ENCODE measurements at regions not wholly inside any gene's neighbourhood (a gene's known extent, or its start where the extent isn't known, plus 50 kb on each side); places are given as distances from the start of the nearest gene placed in this dataset.
A peak's percentile ranks its signal among the peaks of the same experiment; 100 is the strongest.
"Not testable (repeated sequence)": the region's sequence is repeated elsewhere in the genome, so short reads cannot be mapped to it uniquely, and the experiment has no call there.

DNA sequence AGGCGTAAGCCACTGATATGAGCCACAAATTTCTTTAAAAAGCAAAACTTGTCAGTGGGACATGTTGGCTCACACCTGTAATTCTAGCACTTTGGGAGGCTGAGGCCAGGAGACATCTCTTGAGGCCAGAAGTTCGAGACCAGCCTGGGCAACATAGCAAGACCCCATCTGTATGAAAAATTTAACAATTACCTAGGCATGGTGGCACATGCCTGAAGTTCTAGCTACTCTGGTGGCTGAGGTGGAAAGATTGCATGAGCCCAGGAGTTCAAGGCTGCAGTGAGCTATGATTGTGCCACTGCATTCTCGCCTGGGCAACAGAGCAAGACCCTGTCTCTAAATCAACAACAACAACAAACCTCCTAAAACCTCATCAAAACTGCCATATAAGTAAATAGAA lies 147.6 kb upstream of the BARHL2 start:
- no peak for DNase-seq (ENCODE audit: low read depth)

DNA sequence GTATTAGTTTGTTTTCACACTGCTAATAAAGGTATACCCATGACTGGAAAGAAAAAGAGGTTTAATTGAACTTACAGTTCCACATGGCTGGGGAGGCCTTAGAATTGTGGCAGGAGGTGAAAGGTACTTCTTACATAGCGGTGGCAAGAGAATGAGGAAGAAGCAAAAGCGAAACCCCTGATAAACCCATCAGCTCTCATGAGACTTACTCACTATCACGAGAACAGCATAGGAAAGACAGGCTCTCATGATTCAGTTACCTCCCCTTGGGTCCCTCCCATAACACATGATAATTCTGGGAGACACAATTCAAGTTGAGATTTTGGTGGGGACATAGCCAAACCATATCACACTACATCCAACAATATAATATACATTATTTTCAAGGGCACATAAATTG lies 145.7 kb upstream of the BARHL2 start:
- no peak for DNase-seq (ENCODE audit: low read depth)

DNA sequence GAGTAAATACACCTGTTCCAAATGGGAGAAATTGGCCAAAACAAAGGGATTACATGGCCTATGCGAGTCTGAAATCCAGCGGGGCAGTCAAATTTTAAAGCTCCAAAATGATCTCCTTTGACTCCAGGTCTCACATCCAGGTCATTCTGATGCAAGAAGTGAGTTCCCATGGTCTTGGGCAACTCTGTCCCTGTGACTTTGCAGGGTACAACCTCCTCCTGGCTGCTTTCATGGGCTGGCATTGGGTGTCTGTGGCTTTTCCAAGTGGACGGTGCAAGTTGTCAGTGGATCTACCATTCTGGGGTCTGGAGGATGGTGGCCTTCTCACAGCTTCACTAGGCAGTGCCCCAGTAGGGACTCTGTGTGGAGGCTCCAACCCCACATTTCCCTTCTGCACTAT lies 144.3 kb upstream of the BARHL2 start:
- not testable (repeated sequence) for DNase-seq (ENCODE audit: low read depth)

DNA sequence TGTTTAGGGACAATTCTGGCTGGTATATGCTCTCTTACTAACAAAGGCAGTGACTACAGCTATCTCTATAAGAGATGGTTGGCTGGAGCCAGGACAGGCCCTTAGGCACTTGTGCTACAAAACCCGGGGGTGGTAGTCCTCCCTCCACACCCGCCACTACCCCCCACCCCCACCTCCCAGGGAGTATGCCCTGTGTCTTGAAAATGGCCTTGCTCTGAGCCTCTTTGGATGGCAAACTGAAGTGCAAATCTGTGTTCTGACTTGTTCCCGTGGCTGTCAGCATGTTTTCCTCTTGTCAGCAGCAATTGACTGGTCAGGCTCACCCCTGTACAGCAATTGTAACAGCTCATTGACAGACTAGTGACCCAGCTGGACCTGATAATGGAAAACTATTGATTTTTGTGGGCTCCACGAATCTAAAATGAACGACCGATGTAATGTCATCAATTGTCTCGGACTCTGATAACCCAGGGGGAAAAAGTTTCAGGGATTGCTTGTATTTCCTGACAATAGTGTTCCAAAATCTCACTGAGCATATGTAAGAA lies 139.4 kb upstream of the BARHL2 start:
- DNase-seq (ENCODE audit: low read depth): no peak

DNA sequence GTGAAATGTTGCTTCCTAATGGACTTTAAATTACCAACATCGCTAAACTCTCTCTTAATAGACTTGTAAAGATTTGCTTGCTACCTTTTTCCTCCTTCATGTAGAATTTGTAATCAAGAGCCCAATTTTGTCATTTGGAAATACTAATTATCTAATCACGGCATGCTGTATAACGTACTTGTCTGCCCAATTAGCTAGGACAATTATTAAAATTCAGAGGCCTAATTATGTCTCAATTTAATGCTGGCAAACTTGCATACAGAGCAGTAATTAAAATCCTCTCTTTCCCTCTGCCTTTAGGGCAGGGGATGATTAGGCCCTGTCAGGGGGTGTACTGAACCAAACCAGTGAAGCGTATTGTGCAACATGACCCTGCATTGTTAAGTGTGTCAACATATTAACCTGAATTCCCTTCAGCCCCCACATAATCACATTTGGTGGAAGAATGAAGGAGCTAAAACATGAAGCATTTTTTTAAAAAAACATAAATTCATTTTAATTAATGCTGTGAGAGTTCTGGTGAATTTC lies 137.4 kb upstream of the BARHL2 start:
- no peak for DNase-seq (ENCODE audit: low read depth)

DNA sequence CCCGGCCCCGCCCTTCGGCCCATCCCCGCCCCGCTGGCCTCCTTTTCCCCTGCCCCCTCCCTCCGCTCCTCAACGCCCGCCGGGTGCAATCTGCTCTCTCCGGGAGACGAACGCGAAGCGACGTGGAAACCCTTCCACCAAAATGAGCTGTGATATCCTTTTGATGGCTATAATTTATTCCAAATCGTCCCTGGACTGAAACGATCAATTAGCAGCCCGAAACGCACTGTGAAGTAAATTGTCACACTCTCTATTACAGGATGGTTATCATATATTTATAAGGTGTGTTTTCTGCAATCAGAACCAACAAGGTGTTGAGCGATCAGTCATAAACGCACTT lies 134.6 kb upstream of the BARHL2 start:
- peak; percentile 7 for DNase-seq (ENCODE audit: low read depth)

DNA sequence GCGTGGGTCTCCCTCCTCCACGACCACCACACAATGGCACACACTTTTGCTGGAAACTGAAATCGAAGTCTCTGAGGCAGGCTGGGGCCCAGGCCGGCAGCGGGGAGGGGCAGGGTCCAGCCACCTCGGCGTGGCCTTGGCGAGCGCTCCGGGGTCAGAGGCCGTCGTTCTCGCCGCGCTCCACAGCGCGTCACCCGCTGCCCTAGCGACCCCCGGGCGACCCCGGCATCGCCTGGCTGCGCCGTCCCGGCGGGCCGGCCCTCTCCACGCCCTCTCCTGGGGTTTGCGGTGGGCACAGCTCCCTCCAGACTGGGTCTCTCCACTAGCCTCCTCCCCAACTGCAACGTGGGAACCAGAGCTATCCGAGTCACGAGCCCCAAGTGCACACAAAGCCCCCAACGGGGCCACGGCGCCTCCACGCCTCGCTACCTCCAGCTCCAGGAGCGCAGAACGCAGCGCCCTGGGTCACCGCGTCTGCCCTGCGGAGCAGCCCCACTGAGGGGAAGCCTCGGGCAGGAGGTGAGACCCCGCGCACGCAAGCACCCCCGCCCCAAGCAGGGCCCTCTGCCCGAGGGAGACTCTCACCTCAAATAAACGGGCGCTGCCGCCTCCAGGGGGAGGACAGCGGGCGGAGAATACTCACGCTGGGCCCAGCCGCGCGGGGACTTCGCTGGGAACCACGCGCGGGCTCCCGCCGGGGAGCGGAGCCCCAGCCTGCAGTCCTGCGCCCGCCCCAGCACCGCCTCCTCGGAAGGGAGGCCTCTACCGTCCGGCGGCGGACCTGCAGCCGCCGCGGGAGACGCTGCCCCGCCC lies 134.0 kb upstream of the BARHL2 start:
- DNase-seq (ENCODE audit: low read depth): peak; percentile 2

DNA sequence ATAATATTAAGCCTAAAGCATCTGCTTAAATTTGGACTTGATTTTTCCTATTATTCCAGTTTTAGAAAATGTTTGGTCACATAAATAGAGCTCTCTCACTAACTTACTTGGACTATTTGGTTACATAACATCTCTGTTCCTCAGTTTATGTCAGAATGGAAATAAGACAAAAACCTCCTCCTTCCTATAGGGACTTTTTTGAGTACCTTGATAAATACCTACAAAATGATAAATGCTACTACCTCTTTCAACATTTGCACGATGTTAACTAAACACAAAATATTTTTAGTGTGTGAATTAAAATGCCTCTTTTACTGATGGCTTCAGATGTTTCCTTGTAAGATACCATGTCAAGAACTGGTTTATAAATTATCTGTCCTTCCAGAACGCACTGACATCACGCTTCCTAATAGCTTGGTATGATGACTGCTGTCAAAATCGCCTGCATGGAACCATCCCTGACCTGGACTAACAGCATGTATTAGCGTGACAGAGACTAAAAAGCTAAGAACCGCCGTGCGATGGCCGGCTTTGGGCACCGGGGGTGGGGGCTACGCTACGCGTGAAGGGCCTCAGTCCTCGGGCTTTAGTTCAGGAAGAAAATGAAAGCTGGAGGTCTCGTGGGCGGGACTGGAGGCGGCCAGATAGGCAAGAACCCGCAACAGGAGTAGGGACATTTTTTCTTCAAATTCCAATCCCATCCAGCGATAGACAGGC lies 133.2 kb upstream of the BARHL2 start:
- no peak for DNase-seq (ENCODE audit: low read depth)

DNA sequence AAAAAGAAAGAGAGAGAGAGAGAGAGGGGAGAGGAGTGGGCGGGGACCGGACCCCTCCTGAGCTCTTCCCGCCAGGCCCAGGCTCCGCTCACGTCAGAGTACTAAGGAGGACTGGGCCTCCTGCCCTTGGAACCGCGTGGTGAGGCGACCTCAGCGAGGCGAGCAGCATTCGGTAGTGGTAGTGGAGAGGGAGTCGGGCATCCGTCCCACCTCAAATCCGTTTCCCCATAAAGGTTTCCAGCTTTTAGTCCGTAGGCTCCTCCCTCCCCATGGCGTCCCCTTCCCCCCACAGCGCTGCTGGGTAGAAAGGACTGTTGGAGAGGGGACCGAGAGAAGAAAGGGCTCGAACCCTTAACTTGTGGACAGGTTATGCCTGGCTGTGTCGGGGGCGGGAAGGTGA lies 124.4 kb upstream of the BARHL2 start:
- DNase-seq (ENCODE audit: low read depth): no peak

DNA sequence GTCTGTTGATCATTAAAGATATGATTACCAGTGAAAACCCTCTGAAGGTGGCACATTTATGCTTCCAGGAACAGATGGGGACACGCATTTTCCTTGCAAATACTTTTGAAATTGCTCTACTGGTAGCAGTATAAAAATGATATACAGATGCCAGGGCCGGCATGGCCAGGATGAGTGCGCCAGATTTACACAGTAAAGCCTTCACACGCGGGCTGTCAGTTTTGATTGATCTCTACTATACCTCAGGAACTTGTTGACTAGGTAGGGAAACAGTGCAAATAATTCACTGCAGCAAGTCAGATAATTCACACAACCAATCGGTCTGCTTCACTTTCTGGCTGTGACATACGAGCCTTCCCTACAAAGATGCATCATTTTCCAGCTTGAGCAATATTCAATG lies 123.2 kb upstream of the BARHL2 start:
- no peak for DNase-seq (ENCODE audit: low read depth)

DNA sequence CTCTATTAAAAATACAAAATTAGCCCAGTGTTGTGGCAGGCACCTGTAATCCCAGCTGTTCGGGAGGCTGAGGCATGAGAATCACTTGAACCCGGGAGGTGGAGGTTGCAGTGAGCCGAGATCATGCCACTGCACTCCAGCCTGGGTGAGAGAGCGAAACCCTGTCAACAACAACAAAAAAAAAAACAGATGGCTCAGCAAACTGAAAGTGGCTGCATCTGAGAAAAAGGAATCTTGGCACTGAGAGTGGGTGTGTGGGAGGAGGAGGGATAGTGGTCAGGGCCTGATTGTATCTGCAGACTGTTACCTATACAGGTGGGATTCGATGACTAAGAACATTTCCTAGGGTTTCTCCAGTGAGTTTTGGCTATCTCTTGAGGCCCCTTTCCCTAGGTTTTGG lies 122.2 kb upstream of the BARHL2 start:
- DNase-seq (ENCODE audit: low read depth): no peak

DNA sequence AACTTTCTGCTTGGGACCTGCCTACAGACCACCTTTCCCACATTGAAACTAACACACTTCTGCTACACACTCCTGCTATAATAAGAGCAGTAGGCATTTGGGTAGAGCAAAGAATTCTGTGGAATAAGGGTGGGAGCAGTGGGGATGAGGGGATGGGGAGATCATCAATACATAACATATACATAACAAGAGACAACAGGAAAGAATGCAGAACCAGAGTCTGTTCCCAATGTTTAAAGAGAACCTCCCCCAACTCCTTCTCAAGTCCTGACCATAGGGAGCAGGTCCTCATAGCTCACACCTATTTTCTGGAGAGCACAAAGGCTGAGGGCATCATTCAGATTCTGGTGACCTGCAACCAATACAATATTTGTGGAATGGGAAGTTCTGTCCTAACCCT lies 121.6 kb upstream of the BARHL2 start:
- no peak for DNase-seq (ENCODE audit: low read depth)

DNA sequence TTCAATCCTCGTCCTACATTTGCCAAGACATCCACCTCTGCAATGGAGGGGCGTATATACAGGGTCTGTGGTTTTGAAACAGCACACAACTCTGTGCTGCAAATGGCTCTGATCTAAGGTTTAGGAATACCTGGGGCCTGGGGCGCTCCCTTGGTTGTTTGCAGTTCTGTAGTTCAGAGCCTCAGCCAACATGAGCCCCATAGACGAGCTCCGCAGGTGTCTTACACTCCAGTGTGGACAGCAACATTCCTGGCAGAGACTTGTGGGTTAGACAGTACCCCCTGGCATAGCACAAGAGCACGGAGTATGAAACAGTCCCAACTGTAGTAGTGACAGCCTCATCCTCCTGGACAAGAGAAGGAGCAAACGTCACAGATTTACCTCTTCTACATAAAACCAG lies 120.3 kb upstream of the BARHL2 start:
- no peak for DNase-seq (ENCODE audit: low read depth)

DNA sequence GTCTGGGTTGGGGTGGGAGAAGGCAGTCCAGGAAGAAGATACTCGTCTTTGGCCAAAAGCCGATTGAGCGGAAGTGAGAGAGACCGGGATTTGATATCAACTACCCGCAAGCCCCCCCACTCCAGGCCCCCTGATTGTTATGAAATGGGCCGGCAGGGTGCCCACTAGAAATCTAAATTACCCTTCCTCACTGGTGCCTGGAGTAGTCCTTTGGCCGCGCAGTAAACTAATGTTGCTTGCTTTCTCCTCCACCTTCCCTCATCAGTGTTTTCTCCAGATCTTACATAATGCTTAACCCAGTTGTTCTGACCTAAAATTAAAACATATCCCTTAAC lies 119.2 kb upstream of the BARHL2 start:
- DNase-seq (ENCODE audit: low read depth): no peak

DNA sequence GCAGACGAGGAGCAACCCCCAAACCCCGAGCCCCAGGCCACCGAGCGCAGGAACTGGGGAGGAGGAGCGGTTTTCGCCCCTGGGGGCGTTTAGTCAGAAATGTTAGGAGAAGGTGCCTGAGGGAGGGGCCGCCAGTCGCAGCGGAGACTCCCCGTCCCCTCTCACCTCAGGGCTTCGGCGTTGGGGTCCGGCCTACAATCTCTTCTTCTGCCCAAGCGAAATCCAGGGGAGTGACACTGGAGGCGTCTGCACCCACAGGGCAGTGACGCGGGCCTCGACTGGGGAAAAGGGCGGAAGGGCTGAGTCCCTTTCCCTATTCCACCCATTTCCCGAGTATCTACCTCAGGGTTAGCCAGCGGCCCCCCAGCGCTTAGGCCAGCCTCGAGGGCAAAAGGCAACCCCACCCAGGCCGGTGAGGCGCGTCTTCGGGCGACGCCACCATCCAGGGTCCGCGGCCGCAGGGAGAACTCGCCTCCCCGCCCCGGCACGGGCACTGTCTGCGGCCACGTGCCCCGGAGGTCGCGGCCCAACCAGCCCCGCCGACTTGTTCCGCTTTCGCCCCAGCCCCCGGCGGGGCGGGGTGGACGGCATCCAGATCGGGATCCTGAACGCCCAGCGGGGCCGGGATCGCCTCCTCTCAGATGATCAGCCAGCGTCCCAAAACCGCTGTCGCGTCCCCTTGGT lies 118.7 kb upstream of the BARHL2 start:
- DNase-seq (ENCODE audit: low read depth): no peak

DNA sequence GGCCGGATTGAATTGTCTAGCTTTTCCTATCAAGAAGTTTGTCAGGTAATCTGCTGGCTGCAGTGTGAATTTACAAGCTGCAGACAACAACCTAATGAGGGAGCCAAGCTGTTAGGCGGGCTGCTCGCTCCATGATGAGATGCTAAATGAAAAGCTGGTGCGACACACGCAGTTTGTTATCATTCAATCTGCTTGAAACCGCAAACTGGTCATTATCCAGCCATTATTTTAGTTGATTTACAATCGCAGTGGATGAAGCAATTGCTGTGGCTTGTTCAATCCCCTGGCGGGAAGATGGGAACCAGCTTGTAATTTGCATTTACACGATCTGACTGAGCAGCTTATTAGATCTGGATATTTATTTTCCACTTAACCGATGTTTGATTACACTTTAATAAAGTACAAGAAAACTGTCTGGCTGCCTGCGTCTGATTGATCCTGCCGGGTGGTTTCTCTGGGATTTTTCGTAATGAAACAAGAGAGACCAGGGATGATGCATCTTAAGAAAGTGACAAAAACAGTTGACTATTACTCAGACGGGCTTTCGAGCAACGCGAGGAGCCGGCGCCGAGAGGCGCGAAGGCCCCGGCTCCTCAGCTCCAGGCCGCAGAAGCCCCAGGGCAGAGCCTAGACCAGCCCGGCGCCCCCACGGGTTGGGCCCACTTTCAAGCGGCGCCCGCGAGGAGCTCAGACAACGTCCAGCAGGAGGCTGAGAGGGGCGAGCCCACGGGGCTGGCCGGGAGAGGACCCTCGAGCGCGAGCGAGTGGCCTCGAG lies 118.0 kb upstream of the BARHL2 start:
- DNase-seq (ENCODE audit: low read depth): no peak

DNA sequence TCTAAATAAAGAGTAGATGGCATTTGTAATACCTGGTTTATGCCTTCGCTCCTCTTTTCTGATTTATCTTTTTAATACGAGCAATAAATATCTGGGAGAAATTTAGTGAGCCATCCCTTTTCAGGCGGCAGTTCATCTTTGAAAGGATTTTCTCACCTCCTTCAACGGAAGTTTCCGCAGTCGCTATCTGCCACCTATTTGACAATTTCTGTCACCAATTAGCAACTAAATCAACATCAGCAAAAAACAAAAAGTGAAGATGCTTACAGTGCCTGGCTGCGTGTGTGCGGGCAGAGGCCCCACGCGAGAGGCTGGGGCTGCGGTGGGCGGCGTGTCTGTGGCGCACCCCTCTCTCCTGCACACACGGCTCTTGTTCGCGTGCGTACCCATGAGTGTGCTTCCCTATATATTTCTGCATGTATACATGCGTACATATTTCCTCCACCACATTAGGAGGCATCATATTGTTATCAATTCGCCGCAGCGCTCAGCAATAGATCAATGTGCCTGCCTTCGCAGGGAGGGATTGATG lies 117.3 kb upstream of the BARHL2 start:
- DNase-seq (ENCODE audit: low read depth): no peak

DNA sequence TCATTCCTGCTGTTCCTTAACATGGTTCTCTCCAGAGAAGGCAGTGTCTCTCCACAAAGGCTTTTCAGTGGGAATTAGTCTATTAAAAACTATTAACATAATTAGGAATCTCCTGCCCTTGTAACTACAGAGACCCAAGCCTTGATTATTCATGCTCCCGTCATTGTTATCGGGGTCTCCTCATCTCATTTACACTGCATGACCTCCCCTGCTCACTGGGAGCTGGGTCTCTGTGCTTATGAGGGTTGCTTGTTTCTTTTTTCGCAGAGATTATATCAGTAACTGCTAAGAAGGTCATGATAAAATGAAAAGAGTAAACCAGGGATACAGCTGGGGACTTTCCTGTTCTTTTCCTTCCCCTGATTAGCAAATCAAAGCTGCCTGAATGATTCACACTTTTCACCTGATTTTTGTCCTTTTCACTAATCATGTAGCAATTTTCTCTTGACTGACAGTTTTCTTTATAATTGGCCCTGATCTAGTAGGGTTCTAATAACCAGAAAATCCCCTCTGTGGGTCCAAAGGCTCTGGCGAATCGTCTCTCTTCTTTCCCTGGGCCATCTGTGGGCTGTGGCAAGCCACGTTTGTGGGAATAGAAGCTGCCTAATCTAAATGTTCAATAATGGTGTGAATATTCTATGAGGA lies 116.5 kb upstream of the BARHL2 start:
- DNase-seq (ENCODE audit: low read depth): no peak

DNA sequence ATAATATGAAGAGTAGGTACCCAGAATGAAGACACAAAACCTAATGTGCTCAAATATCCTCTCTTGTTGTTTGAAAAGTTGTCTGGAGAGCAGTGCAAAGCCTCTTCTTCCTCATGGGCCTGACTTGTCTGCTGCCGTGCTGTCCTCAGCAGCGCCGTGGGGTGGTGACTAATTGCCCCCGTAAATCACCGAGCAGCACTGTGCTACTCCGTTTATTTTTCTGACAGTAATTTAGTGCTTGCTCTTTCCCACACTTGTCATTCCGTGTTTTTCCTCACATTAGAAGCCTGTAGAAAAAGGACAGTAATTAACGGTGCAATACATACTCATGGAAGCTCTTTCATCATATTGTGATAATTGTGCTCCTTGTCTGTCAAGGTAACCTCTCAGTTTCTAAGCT lies 114.8 kb upstream of the BARHL2 start:
- no peak for DNase-seq (ENCODE audit: low read depth)

DNA sequence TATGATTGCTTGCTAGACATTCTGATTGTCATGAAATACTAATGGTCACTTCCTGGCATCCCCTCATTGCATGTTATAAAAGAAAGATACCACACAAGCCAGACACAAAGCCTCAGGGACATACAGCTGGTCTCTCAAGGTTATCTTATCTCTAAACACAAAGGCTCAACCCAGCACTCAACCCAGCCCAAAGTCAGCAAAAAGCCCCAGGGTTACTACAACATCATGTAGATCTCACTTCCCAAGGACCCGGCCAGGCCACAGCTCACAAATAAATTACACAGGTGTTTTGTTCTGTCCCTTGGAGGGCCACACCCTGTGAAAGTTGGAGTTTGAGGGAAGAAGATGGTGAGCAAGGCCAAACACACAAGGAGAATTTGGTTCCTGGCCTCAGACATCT lies 109.7 kb upstream of the BARHL2 start:
- DNase-seq (ENCODE audit: low read depth): no peak

DNA sequence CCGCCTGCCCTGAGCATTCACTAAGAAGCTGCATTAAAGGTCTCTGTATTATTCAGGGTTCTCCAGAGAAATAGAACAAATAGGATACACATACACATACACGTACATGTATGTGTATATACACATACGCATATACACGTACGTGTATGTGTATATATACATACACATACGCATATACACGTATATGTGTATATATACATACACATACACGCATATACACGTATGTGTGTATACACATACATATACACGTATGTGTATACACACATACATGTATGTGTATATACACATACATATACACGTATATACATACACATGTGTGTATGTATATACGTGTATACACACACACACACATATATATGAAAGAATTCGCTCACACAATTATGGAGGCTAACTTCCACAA lies 108.9 kb upstream of the BARHL2 start:
- no peak for DNase-seq (ENCODE audit: low read depth)

Data from HS-27A (cell line).